22Rv1 (cell line): ENCODE measurements at regions not wholly inside any gene's neighbourhood (a gene's known extent, or its start where the extent isn't known, plus 50 kb on each side); places are given as distances from the start of the nearest gene placed in this dataset.
"Not testable (repeated sequence)": the region's sequence is repeated elsewhere in the genome, so short reads cannot be mapped to it uniquely, and the experiment has no call there.

ENCODE experiments used
- H3K27ac ChIP-seq: fragments of 450-650 bp; 2 replicates; pipeline ENCODE4 v1.5.1; 2017
- ZFX ChIP-seq: fragments of 450-650 bp; IDR thresholded peaks from 2 replicates; pipeline ENCODE4 v1.6.1; 2017; ENCODE audit warnings: antibody characterized with exemption, borderline replicate concordance
- TF ChIP-seq, protein P1 (sequence below): fragments of 450-650 bp; IDR thresholded peaks from 2 replicates; pipeline ENCODE4 v1.5.1; 2017; ENCODE audit warnings: mild to moderate bottlenecking

DNA sequence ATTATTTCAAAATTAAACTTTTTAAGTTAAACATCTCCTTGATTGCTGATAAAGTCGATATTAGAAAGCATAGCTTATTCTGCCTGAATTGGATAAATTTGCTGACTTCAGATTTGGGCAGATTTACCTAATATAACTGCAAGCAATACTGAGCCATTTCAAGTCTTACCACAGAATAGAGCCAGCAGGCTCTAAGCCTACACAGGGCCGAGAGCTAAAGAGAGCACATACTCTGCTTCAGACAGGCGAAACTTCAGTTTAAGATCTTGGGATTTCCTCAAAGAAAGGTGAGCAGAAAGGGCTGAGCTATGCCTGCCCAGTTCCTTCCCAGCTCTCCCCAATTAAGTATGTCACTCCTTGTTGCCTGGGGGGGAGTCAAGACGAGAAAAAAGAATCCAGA lies 240.6 kb upstream of the NOCT start:
- H3K27ac ChIP-seq = no peak overlapping the region
- TF ChIP-seq ZFX = no peak
- TF ChIP-seq, protein P1, sequence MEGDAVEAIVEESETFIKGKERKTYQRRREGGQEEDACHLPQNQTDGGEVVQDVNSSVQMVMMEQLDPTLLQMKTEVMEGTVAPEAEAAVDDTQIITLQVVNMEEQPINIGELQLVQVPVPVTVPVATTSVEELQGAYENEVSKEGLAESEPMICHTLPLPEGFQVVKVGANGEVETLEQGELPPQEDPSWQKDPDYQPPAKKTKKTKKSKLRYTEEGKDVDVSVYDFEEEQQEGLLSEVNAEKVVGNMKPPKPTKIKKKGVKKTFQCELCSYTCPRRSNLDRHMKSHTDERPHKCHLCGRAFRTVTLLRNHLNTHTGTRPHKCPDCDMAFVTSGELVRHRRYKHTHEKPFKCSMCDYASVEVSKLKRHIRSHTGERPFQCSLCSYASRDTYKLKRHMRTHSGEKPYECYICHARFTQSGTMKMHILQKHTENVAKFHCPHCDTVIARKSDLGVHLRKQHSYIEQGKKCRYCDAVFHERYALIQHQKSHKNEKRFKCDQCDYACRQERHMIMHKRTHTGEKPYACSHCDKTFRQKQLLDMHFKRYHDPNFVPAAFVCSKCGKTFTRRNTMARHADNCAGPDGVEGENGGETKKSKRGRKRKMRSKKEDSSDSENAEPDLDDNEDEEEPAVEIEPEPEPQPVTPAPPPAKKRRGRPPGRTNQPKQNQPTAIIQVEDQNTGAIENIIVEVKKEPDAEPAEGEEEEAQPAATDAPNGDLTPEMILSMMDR = no peak

DNA sequence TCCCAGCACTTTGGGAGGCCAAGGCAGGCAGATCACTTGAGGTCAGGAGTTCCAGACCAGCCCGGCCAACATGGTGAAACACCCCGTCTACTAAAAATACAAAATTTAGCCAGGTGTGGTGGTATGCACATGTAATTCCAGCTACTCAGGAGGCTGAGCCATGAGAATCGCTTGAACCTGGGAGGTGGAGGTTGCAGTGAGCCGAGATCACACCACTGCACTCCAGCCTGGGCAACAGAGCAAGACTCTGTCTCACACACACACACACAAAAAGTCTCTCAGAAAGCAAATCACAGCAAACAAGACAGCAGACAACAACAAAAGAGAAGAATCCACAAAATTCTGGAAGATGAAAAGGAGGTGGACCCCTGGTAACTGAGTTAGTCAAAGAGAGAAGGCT lies 241.5 kb upstream of the NOCT start:
- not testable (repeated sequence) for H3K27ac ChIP-seq

DNA sequence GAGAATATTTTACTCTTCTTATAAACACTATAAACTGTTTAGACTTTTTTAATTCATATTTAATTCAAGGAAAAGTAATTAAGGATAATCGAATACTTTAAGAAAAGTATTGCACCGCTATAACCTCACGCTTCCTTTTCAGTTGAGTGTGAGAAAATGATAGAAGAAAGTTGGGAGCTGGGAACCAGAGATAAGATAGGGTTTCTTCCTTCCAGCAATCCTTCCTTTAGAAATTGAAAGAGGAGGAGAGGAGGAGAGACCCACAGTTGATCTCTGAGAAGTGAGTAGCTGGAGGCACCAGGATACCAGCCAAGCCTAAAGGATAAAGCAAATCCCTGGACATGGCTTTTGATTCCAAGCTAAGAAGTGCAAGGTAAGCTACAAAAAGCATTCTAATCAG lies 242.3 kb upstream of the NOCT start:
- no peak for TF ChIP-seq ZFX
- TF ChIP-seq, protein P1 = no peak
- no peak overlapping the region for H3K27ac ChIP-seq

DNA sequence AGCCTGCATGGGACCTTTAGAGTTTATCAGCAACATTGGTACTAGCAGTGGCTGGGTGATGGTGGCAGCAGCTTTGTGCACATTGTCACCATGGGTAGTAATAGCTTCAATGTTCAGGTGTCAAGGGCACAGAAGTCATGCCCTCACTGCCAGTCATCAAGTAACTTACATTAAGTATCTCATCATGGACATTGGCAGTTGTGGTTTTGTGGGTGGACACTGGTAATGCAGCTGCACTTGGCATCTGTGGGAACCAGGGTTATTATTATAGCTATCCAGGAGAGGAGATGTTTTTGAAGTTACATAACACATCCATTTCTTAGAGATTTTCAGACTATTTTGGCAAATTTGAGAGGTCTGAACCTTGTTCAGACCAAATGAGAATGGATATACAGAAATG lies 243.2 kb upstream of the NOCT start:
- TF ChIP-seq, protein P1 = no peak
- no peak for TF ChIP-seq ZFX
- H3K27ac ChIP-seq = no peak overlapping the region

DNA sequence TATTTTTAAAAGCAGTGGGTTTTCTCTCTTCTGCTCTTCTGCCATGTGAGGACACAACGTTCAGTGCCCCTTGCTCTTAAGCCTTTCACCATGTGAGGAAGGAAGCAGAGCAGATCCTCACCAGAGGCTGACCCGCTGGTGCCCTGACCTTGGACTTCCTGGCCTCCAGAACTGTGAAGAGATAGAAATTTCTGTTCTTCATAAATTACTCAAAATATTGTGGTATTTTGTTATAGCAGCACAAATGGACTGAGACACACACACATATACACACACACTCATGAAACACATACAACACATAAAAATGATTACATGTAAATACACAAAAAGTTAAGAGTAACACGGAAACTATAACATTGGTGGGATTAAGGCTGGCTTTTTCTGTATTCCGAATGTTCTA lies 244.8 kb upstream of the NOCT start:
- no peak overlapping the region for H3K27ac ChIP-seq
- TF ChIP-seq ZFX = no peak
- TF ChIP-seq, protein P1 = no peak

DNA sequence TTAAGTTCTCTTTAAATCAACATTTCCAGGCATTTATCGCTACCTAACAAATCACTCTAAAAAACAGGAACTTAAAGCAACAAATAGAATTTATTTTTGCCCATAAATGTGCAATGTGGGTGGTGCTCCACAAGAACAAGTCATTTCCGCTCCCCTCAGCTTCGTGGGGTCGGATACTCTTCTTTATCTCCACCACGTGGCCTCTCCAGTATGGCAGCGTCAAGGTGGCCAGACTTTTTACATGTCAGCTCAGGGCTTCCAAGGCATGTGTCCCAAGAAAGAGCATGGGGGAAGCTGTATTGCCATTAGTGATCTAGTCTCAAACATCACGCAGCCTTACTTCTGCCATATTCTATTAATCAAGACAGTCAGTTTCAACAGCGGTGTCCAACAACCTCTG lies 249.2 kb upstream of the NOCT start:
- TF ChIP-seq, protein P1 = no peak
- no peak for TF ChIP-seq ZFX
- no peak overlapping the region for H3K27ac ChIP-seq

DNA sequence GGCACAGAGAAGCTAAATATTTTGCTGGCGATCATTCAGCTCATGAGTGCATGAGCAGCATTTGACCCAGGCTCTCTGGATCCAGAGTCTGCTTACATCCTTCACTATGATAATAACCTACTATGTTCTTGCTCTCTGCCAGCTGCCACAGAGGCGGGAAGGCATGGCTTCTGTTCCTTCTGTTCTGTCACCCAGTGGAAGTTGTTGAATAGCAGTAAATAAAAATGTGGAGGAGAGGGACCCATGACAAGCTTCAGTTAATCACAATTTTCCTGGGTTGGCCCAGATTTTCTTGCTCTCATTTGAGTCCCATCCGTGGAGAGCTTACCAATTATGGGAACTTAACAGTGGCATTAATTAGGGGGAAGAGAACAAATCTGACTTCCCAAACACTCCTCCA lies 250.1 kb upstream of the NOCT start:
- no peak for TF ChIP-seq ZFX
- TF ChIP-seq, protein P1 = no peak
- no peak overlapping the region for H3K27ac ChIP-seq

DNA sequence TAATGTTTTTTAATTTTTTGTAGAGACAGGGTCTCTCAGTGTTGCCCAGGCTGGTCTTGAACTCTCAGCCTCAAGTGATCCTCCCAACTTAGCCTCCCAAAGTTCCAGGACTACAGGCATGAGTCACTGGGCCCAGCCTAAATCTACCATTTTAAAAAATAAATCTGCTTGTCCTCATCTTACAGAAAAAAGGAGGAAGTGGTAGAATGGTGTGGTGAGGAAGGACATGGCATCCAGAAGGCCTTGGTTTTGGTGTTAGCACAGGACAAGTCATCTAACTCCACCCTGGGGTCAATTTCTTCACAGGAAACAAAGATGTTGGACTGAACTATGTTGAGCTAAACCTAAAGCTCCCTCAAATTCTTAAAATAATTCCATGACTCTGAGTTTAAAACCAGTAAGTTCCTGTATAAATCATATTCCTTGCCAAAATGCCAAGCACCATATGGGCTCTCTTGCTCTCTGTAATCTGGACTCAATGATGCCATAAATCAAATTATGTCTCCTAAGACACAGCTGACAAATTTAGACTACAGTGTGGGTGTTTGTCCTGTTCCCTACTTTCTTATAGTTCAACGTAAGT lies 253.9 kb upstream of the NOCT start:
- no peak overlapping the region for H3K27ac ChIP-seq

More for the DNA sequence above, 253.9 kb upstream of the NOCT start:
- TF ChIP-seq, protein P1 = no peak
- TF ChIP-seq ZFX = no peak
